Endothelial cell of umbilical vein (primary cell): ENCODE measurements at regions not wholly inside any gene's neighbourhood (a gene's known extent, or its start where the extent isn't known, plus 50 kb on each side); places are given as distances from the start of the nearest gene placed in this dataset.

Source experiments
- BruUV-seq: library from RNA; stranded (reverse); fragments of 400-500 nt; replicated peaks from 2 replicates; lab custom pipeline; 2021; lab: Mats Ljungman, UMichigan
- CTCF ChIA-PET: fragments of 300-600, 350-600 bp; sonication (Branson Sonifier 250); formaldehyde crosslinking; loops from one replicate; lab custom pipeline; 2021; ENCODE audit warnings: antibody characterized with exemption, inconsistent platforms; lab: Charles Lee
- POLR2A ChIA-PET: fragments of 300-600, 350-600 bp; sonication (Branson Sonifier 250); formaldehyde crosslinking; loops from one replicate; lab custom pipeline; 2021; ENCODE audit warnings: antibody characterized with exemption, inconsistent platforms; lab: Charles Lee
- DNase-seq: peaks from one replicate; pipeline ENCODE4 v3.0.0-alpha.2; 2011; ENCODE audit warnings: low read depth, low spot score
- FAIRE-seq: peaks from 2 replicates; lab custom pipeline; 2011; peaks lifted over from hg19 to GRCh38; lab: Jason Lieb, UNC
- H2AFZ ChIP-seq: 2 replicates; pipeline ENCODE4 v1.6.0; 2012; ENCODE audit warnings: low read depth, low read length, control low read depth, inconsistent platforms
- H3K27ac ChIP-seq: 2 replicates; pipeline ENCODE4 v1.5.1; 2011; ENCODE audit warnings: low read depth, mild to moderate bottlenecking, control low read depth, low read length, moderate library complexity; ENCODE audit not compliant: insufficient read depth
- H3K27me3 ChIP-seq, 2 experiments: 2 replicates each; pipeline versions ENCODE4 v1.6.0 to v1.6.1; 2011; ENCODE audit warnings: low read length in 2 of 2, mixed read lengths in 1 of 2; ENCODE audit not compliant: control insufficient read depth in 2 of 2, insufficient read depth in 2 of 2
- H3K36me3 ChIP-seq, 2 experiments: 2 replicates in 1 of 2; 3 replicates in 1 of 2; pipeline ENCODE4 v1.5.1; 2011; ENCODE audit warnings: low read length in 2 of 2, mild to moderate bottlenecking in 1 of 2, moderate library complexity in 1 of 2; ENCODE audit not compliant: control insufficient read depth in 2 of 2, insufficient read depth in 2 of 2; ENCODE audit errors: extremely low read depth in 1 of 2
- H3K4me1 ChIP-seq: 3 replicates; pipeline ENCODE4 v1.5.1; 2011; ENCODE audit warnings: mild to moderate bottlenecking, low read length; ENCODE audit not compliant: control insufficient read depth, insufficient read depth; ENCODE audit errors: extremely low read depth
- H3K4me2 ChIP-seq: 2 replicates; pipeline ENCODE4 v1.6.1; 2011; ENCODE audit warnings: low read length, control low read depth, mixed read lengths; ENCODE audit not compliant: insufficient read depth
- H3K4me3 ChIP-seq, 3 experiments: fragments of 200-600 bp in 1 of 3; sonication (generic), shearing (Covaris generic) in 1 of 3; replicated peaks in 1 of 3; 2 replicates each; pipeline ENCODE4 v1.5.1; 2011 to 2016; ENCODE audit warnings: control low read depth in 3 of 3, low read length in 3 of 3, mild to moderate bottlenecking in 2 of 3, inconsistent platforms in 1 of 3, low read depth in 1 of 3, moderate library complexity in 1 of 3; ENCODE audit not compliant: insufficient read depth in 1 of 3
- H3K79me2 ChIP-seq: 2 replicates; pipeline ENCODE4 v1.6.0; 2012; ENCODE audit warnings: low read length, inconsistent platforms; ENCODE audit not compliant: control insufficient read depth, insufficient read depth
- H3K9ac ChIP-seq: replicated peaks from 2 replicates; pipeline ENCODE3; 2011; ENCODE audit warnings: low read length, control low read depth; ENCODE audit not compliant: insufficient read depth; ENCODE audit errors: extremely low read depth
- H3K9me1 ChIP-seq: replicated peaks from 3 replicates; pipeline ENCODE4 v1.6.0; 2011; ENCODE audit warnings: mild to moderate bottlenecking, low read length; ENCODE audit not compliant: control insufficient read depth, insufficient read depth; ENCODE audit errors: extremely low read depth
- H3K9me3 ChIP-seq: replicated peaks from 2 replicates; pipeline ENCODE4 v1.5.1; 2012; ENCODE audit warnings: low read length, inconsistent platforms; ENCODE audit not compliant: control insufficient read depth, insufficient read depth
- H4K20me1 ChIP-seq: replicated peaks from 2 replicates; pipeline ENCODE3; 2011; ENCODE audit warnings: mild to moderate bottlenecking, low read length; ENCODE audit not compliant: control insufficient read depth, insufficient read depth; ENCODE audit errors: extremely low read depth
- EZH2 ChIP-seq: IDR thresholded peaks from 2 replicates; pipeline ENCODE4 v1.6.1; 2012; ENCODE audit warnings: borderline replicate concordance, low read depth, mild to moderate bottlenecking, moderate library complexity, low read length, inconsistent platforms; ENCODE audit not compliant: severe bottlenecking
- FOS ChIP-seq: IDR thresholded peaks from 2 replicates; pipeline ENCODE4 v1.6.1; 2011; ENCODE audit warnings: mild to moderate bottlenecking, low read length, moderate library complexity, borderline replicate concordance; ENCODE audit not compliant: insufficient read depth
- GATA2 ChIP-seq: IDR thresholded peaks from 2 replicates; pipeline ENCODE4 v1.7.0; 2011; ENCODE audit warnings: low read depth, mild to moderate bottlenecking, moderate library complexity, mixed read lengths, low read length; ENCODE audit not compliant: insufficient read length, insufficient read depth
- JUN ChIP-seq: IDR thresholded peaks from 2 replicates; pipeline ENCODE4 v1.6.1; 2011; ENCODE audit warnings: borderline replicate concordance, low read depth; ENCODE audit not compliant: insufficient read length, insufficient read depth
- MYC ChIP-seq: IDR thresholded peaks from one replicate; pipeline ENCODE4 v1.6.1; 2011; ENCODE audit warnings: mild to moderate bottlenecking, low read depth, low read length
- POLR2A ChIP-seq: IDR thresholded peaks from 2 replicates; pipeline ENCODE4 v1.6.1; 2012; ENCODE audit warnings: low read depth, mild to moderate bottlenecking, control low read depth, low read length
- POLR2AphosphoS5 ChIP-seq: IDR thresholded peaks from 2 replicates; pipeline ENCODE4 v1.6.1; 2012; ENCODE audit warnings: low read depth, mild to moderate bottlenecking, control low read depth, low read length, moderate library complexity; ENCODE audit not compliant: insufficient read depth
- dilution Hi-C: fragments of 300-500 bp; cut with MboI; formaldehyde crosslinking; loops from one replicate; pipeline ENCODE4 v1.15.0; 2019; ENCODE audit warnings: low sequenced_read_pairs; ENCODE audit not compliant: extremely low pct_ligation_motif_present
- intact Hi-C: fragments of 100-400 bp; cut with micrococcal nuclease; formaldehyde crosslinking; loops from one replicate; pipeline ENCODE4 v1.10.0; 2022
- TF ChIP-seq, protein P1 (sequence below), 2 donors: IDR thresholded peaks; 1 replicate in 1 of 2; 2 replicates in 1 of 2; pipeline ENCODE4 v1.5.1; 2011; ENCODE audit warnings: low read length in 2 of 2, mild to moderate bottlenecking in 2 of 2, moderate library complexity in 2 of 2, control low read depth in 1 of 2, inconsistent platforms in 1 of 2, low read depth in 1 of 2; ENCODE audit not compliant: insufficient read depth in 1 of 2; ENCODE audit errors: extremely low read depth in 1 of 2

DNA sequence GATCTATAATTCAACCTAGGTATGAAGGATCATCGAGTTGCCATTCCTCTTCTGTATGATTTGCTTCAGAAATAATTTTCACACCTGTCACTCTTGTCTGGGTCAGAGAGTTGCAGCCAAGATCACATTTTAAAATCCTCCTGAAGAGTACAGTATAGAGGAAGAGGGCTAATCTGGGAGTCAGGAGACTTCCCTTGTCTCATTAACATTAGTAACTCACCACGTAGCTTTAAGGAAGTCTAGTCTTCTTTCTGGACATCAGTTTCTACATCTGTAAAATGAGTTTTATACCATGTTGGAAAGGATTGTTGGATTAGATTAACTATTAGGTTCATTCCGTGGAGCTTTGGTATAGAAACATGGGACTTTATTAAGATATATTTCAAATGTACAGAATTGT, 109.4 kb downstream of the TDRD15 start:
- Histone ChIP-seq H3K9me3 (no peaks in the 10 kb centered on the region), H3K4me1 (no peaks in the 10 kb centered on the region), H3K27me3 (no peaks in the 10 kb centered on the region), H3K9ac (no peak overlapping the region), H4K20me1 (no peaks in the 10 kb centered on the region), H3K9me1 (no peaks in the 10 kb centered on the region), H3K79me2 (no peaks in the 10 kb centered on the region), H3K36me3 (no peaks in the 10 kb centered on the region), H3K4me3 (no peak overlapping the region), H3K4me2 (no peak overlapping the region), H2AFZ (no peak overlapping the region), H3K27ac (no peak overlapping the region)
- DNase-seq (no peak), FAIRE-seq (no peak)
- dilution Hi-C loops (no loop called here), intact Hi-C loops (no loop called here)
- CTCF ChIA-PET = no interaction called here
- no TSS peak for BruUV-seq
- POLR2A ChIA-PET = no interaction called here
- TF ChIP-seq JUN = no peak
- no peak for TF ChIP-seq EZH2
- TF ChIP-seq POLR2A = no peak
- no peak for TF ChIP-seq GATA2
- TF ChIP-seq FOS = no peak
- no peak for TF ChIP-seq MYC
- no peak for TF ChIP-seq POLR2AphosphoS5
- TF ChIP-seq, protein P1, sequence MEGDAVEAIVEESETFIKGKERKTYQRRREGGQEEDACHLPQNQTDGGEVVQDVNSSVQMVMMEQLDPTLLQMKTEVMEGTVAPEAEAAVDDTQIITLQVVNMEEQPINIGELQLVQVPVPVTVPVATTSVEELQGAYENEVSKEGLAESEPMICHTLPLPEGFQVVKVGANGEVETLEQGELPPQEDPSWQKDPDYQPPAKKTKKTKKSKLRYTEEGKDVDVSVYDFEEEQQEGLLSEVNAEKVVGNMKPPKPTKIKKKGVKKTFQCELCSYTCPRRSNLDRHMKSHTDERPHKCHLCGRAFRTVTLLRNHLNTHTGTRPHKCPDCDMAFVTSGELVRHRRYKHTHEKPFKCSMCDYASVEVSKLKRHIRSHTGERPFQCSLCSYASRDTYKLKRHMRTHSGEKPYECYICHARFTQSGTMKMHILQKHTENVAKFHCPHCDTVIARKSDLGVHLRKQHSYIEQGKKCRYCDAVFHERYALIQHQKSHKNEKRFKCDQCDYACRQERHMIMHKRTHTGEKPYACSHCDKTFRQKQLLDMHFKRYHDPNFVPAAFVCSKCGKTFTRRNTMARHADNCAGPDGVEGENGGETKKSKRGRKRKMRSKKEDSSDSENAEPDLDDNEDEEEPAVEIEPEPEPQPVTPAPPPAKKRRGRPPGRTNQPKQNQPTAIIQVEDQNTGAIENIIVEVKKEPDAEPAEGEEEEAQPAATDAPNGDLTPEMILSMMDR (IDR thresholded peaks at IDR 0.05; ENCODE audit: extremely low read depth in 1 of 2, insufficient read depth in 1 of 2, low read depth in 1 of 2, low read length in 2 of 2) = no peak
